ENCODE measurements at regions not wholly inside any gene's neighbourhood (a gene's known extent, or its start where the extent isn't known, plus 50 kb on each side); places are given as distances from the start of the nearest gene placed in this dataset.

GRCh38 chr5:92369587-92369986 lies 986.5 kb upstream of the ARRDC3 start:
- TF ChIP-seq CTCF (IDR thresholded peaks at IDR 0.05) = no peak
- no peak for TF ChIP-seq POLR2A (IDR thresholded peaks at IDR 0.05)
